ENCODE measurements at regions not wholly inside any gene's neighbourhood (a gene's known extent, or its start where the extent isn't known, plus 50 kb on each side); places are given as distances from the start of the nearest gene placed in this dataset.

- DNase-seq (ENCODE audit: low spot score) (no peak), FAIRE-seq (no peak)
Observed at GRCh38 chr13:61039302-61039701, 376.3 kb downstream of the PCDH20 start.

GRCh38 chr13:61036715-61037114, 378.9 kb downstream of the PCDH20 start:
- no peak for DNase-seq (ENCODE audit: low spot score)
- FAIRE-seq, result no peak

- DNase-seq (ENCODE audit: low spot score) (no peak), FAIRE-seq (no peak)
Observed at GRCh38 chr13:61030445-61030844, 385.2 kb downstream of the PCDH20 start.

GRCh38 chr13:61029064-61029463, 386.6 kb downstream of the PCDH20 start:
- DNase-seq (ENCODE audit: low spot score), result no peak
- FAIRE-seq, result no peak

- no peak for FAIRE-seq
- DNase-seq (ENCODE audit: low spot score), result no peak
Observed at GRCh38 chr13:61024046-61024445, 391.6 kb downstream of the PCDH20 start.

DNA sequence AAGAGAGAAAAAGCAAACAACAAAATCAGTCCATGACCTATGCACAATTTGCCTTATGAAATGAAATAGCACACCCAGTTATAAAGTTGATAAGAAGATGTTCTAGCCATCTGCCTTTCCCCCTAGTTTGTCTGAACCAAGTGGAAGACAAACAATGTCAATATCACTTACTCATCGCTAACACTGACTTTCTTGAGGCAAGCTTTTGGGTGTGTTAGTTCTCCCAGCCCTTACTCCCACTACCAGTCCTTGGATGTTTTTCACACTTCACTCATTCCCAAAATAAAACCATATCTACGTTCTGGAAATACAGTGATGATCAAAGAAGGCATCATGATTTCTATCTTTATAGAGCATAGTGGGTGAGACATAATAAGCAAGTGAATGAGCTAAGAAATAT, 393.8 kb downstream of the PCDH20 start:
- no peak for DNase-seq (ENCODE audit: low spot score)
- no peak for FAIRE-seq

GRCh38 chr13:61013796-61014195, 401.9 kb downstream of the PCDH20 start:
- no peak for FAIRE-seq

GRCh38 chr13:61010358-61010757, 405.3 kb downstream of the PCDH20 start:
- no peak for DNase-seq (ENCODE audit: low spot score)

More at GRCh38 chr13:61013796-61014195, 401.9 kb downstream of the PCDH20 start:
- no peak for DNase-seq (ENCODE audit: low spot score)

GRCh38 chr13:61002686-61003085, 413.0 kb downstream of the PCDH20 start:
- no peak for FAIRE-seq
- DNase-seq (ENCODE audit: low spot score), result no peak

More at GRCh38 chr13:61010358-61010757, 405.3 kb downstream of the PCDH20 start:
- FAIRE-seq, result no peak

DNA sequence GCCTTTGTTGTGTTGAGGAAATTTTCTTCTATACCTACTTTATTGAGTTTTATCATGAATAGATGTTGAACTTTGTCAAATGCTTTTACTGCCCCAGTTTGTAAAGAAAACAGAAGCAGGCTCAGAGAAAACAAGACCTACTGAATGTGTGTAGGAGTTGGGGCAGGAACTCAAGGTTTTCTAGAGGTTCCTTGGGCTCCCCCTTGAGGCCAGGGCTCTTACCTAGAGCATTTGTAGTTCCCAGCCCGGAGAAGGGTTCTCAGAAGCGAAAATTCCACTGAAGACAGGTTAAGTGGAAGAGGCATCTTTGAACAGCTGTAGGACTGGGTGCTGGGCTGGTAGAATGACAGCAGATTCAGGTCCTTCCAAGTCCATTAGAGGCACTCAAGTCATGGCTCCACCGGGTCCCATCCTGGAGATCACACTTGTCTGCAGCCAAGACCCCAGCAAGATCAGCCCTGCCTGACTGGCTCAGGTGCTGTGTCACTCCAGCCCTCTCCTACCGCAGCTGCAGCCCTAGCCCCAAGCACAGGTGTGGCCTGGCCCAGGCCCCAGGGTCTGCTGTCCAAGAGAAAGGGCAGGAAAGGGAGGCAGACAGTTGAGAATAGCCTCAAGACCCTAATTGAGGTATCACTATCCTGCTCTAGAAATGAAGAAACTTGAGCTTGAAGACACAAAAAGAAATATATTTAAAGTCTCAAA, 425.5 kb downstream of the PCDH20 start:
- FAIRE-seq (no peak), DNase-seq (ENCODE audit: low spot score) (no peak)

- DNase-seq (ENCODE audit: low spot score) (no peak), FAIRE-seq (no peak)
Observed at GRCh38 chr13:60986301-60986700, 429.3 kb downstream of the PCDH20 start.

DNA sequence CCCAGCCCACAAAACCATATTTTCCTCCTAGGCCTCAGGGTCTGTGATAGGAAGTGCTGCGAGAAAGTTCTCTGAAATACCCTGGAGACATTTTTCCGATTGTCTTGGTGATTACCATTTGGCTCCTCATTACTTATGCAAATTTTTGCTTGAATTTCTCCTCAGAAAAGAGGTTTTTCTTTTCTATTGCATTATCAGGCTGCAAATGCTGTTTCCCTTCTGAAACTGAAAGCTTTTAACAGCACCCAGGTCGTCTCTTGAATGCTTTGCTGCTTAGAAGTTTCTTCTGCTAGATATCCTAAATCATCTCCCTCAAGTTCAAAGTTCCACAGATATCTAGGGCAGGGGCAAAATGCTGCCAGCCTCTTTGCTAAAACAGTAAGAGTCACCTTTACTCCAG, 434.2 kb downstream of the PCDH20 start:
- DNase-seq (ENCODE audit: low spot score) (no peak), FAIRE-seq (no peak)

DNA sequence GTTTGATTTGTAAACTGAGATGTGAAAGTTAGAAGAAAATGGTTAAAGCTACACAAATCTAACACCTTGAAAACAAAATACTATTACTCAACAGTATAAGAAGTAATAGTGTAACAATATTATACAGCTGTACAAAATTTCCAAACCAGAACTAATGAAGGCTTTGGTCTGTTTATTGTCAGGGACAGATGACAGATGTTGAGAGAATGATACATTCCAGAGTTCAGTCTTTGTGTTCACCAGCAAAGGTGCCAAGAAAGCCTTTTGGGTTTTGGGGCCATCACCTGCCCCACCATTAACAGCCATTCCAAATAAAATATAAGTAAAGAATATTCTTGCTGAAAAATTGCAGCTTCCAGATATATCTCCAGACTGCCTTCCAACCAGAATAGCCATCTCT, 439.3 kb downstream of the PCDH20 start:
- FAIRE-seq (no peak), DNase-seq (ENCODE audit: low spot score) (no peak)

DNA sequence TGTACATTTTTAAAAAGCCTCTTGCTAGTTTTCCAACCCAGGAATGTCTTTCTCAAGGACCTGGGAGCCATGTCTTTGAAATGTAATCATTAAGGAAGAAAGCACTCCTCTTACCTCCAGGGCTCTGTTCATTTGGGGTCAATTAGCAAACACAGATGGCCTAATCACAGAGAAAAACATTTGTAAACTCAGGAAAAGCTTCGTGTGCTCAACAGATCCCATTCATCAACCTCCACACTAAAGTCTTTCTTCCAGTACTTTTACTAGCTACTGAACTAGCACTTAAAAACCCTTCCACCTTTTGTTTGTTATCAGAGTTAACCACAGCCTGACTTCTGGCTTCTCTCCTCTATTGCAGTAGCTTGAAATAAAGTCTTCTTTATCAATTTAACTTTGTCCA, 441.4 kb downstream of the PCDH20 start:
- FAIRE-seq (no peak), DNase-seq (ENCODE audit: low spot score) (no peak)

GRCh38 chr13:60973529-60973928, 442.1 kb downstream of the PCDH20 start:
- DNase-seq (ENCODE audit: low spot score), result no peak

DNA sequence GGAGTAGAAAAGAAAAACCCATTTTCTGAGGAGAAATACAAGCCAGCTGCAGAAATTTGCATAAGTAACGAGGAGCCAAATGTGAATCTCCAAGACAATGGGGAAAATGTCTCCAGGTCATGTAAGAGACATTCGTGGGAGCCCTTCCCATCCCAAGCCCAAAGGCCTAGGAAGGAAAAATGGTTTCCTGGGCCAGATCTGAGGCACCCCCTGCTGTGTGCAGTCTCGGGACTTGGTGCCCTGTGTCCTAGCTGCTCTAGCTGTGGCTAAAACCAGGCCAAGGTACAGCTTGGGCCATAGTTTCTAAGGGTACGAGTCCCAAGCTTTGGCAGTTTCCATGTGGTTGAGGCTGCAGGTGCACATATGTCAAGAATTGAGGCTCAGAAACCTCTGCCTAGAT, 444.9 kb downstream of the PCDH20 start:
- no peak for DNase-seq (ENCODE audit: low spot score)
- FAIRE-seq, result no peak

More at GRCh38 chr13:60973529-60973928, 442.1 kb downstream of the PCDH20 start:
- no peak for FAIRE-seq

DNA sequence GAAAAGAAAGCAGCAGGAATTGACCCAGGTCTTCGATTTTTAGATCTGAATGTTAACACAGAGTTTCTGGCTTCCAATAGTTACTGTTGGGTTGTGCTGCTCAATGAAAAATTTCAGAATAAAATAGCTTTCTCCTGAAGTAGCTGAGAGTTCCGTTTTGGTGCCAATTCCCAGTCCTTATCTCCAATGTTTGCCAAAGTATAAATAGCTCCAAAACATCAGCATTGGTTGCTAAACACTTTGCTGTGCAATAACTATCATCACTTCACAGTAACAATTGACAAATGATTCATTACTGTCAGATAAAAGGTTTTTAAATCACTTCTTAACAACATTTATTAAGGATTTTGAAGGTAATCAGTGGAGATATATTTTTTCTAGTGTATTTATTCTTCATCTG, 446.0 kb downstream of the PCDH20 start:
- FAIRE-seq, result no peak
- DNase-seq (ENCODE audit: low spot score), result no peak

DNA sequence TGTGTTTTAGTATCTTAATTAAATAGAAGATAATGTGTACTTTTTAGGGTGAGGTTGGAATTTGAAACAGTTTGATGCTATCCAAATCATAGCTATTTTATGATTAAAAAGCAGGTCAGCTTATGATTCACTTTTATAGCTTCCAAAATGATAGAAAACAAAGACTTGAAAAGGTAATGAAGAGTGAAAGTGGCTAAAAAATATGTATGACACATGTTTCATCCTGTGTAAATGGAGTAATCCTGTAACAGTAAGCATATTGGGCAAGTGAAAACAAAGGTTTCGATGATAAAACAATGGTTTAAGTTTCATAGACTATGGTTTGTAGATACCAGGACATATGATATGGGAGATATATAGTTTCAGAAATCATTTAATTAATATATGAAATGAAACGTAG, 456.2 kb downstream of the PCDH20 start:
- DNase-seq (ENCODE audit: low spot score), result no peak
- no peak for FAIRE-seq

GRCh38 chr13:60957816-60958215, 457.8 kb downstream of the PCDH20 start:
- FAIRE-seq (no peak), DNase-seq (ENCODE audit: low spot score) (no peak)

GRCh38 chr13:60945396-60945795, 470.3 kb downstream of the PCDH20 start:
- DNase-seq (ENCODE audit: low spot score) (no peak), FAIRE-seq (no peak)

DNA sequence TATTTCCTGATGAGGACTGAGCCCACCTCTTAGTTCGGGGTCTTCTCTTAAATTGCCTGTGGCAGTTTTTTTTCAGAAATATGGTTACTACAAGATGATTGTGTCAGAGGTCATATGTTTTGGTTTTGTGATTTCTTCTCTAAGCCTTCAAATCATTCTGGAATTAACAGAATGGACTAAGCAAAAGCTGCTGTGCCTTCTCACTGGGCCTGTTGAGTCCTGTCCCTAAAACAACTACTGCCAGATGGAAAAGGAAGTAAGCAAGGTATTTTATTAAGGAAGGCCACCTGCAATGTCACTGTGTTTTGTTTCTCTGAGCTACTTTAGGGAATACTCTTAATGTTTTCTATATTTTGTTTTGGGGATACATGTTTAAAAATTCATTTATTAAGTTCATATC, 470.8 kb downstream of the PCDH20 start:
- FAIRE-seq (no peak), DNase-seq (ENCODE audit: low spot score) (no peak)

- no peak for FAIRE-seq
- DNase-seq (ENCODE audit: low spot score), result no peak
Observed at GRCh38 chr13:60944016-60944415, 471.6 kb downstream of the PCDH20 start.

GRCh38 chr13:60936281-60936680, 479.4 kb downstream of the PCDH20 start:
- DNase-seq (ENCODE audit: low spot score), result no peak
- no peak for FAIRE-seq

GRCh38 chr13:60933638-60934037, 482.0 kb downstream of the PCDH20 start:
- DNase-seq (ENCODE audit: low spot score) (peak; percentile 4), FAIRE-seq (no peak)
